ENCODE measurements at regions not wholly inside any gene's neighbourhood (a gene's known extent, or its start where the extent isn't known, plus 50 kb on each side); places are given as distances from the start of the nearest gene placed in this dataset.

GRCh38 chr13:30061217-30061616 is 210.8 kb upstream of the UBL3 start:
- H3K9ac ChIP-seq: no peak overlapping the region
- no peaks in the 10 kb centered on the region; the same call in 1 of the 2 replicates for H3K27me3 ChIP-seq (ENCODE audit: insufficient read depth)
- no peaks in the 10 kb centered on the region for H3K79me2 ChIP-seq (ENCODE audit: insufficient read depth)
- no peaks in the 10 kb centered on the region for H3K36me3 ChIP-seq (replicated peaks in 1 of 2; ENCODE audit: control insufficient read depth in 1 of 2, insufficient read depth in 2 of 2, low read length in 1 of 2)
- H3K4me2 ChIP-seq: no peak overlapping the region
- ChIA-PET POLR2A (no interaction called here), CTCF (interaction anchor here (1.0 to 1.1 kb wide), 2 partner anchors 51 to 162 kb away, joined by 3 to 4 read pairs; no protein-coding TSS in a partner anchor)
- no peaks in the 10 kb centered on the region for H3K4me1 ChIP-seq (ENCODE audit: control insufficient read depth in 1 of 2, insufficient read depth in 2 of 2, low read depth in 1 of 2, low read length in 1 of 2)
- H2AFZ ChIP-seq (ENCODE audit: low read depth): no peak overlapping the region
- no peaks in the 10 kb centered on the region for H3K9me2 ChIP-seq
- TF ChIP-seq CTCF (IDR thresholded peaks at IDR 0.05) (no peak), EZH2phosphoT487 (IDR thresholded peaks at IDR 0.05; ENCODE audit: borderline replicate concordance, low read depth) (no peak), ZBTB33 (IDR thresholded peaks at IDR 0.05; ENCODE audit: borderline replicate concordance, low read depth) (no peak), RCOR1 (IDR thresholded peaks at IDR 0.05; ENCODE audit: low read length) (no peak), PBX3 (IDR thresholded peaks at IDR 0.05) (no peak), SIN3A (IDR thresholded peaks at IDR 0.05; ENCODE audit: borderline replicate concordance, low read depth, low read length) (no peak), GABPA (IDR thresholded peaks at IDR 0.05; ENCODE audit: low read depth) (no peak), RFX5 (IDR thresholded peaks at IDR 0.05; ENCODE audit: low read length) (no peak), MEF2A (IDR thresholded peaks at IDR 0.05; ENCODE audit: borderline replicate concordance, low read depth) (no peak)
- H3F3A ChIP-seq (replicated peaks; ENCODE audit: insufficient read depth): no peaks in the 10 kb centered on the region
- H3K27ac ChIP-seq (ENCODE audit: low read depth in 2 of 2, low read length in 1 of 2): no peak overlapping the region
- 57% methylated on average over 4 of the region's 4 CpGs for WGBS (ENCODE audit: low lambda C conversion rate)
- DNase-seq: no peak
- no peak overlapping the region for H3K4me3 ChIP-seq (ENCODE audit: low read depth in 2 of 2, low read length in 1 of 2)
- H3K9me3 ChIP-seq: no peaks in the 10 kb centered on the region
- H4K20me1 ChIP-seq (ENCODE audit: insufficient read depth): no peaks in the 10 kb centered on the region

- H3K9me3 ChIP-seq: no peaks in the 10 kb centered on the region
- H3K27ac ChIP-seq (ENCODE audit: low read depth in 2 of 2, low read length in 1 of 2): no peak overlapping the region
- no peak overlapping the region for H3K4me3 ChIP-seq (ENCODE audit: low read depth in 2 of 2, low read length in 1 of 2)
- WGBS (ENCODE audit: low lambda C conversion rate): 32% methylated on average over 3 of the region's 3 CpGs
- H3K4me2 ChIP-seq: no peak overlapping the region
- no peaks in the 10 kb centered on the region; the same call in 1 of the 2 replicates for H3K27me3 ChIP-seq (ENCODE audit: insufficient read depth)
- no peak overlapping the region for H3K9ac ChIP-seq
- H3K36me3 ChIP-seq (replicated peaks in 1 of 2; ENCODE audit: control insufficient read depth in 1 of 2, insufficient read depth in 2 of 2, low read length in 1 of 2): no peaks in the 10 kb centered on the region
- POLR2A ChIA-PET: no interaction called here
- no peaks in the 10 kb centered on the region for H3F3A ChIP-seq (replicated peaks; ENCODE audit: insufficient read depth)
- no peaks in the 10 kb centered on the region for H3K9me2 ChIP-seq
- CTCF ChIA-PET: interaction anchor here (1.6 kb wide), 1 partner anchor 54 kb away, joined by 6 read pairs; no protein-coding TSS in a partner anchor
- H3K4me1 ChIP-seq (ENCODE audit: control insufficient read depth in 1 of 2, insufficient read depth in 2 of 2, low read depth in 1 of 2, low read length in 1 of 2): no peaks in the 10 kb centered on the region
- DNase-seq: no peak
- H2AFZ ChIP-seq (ENCODE audit: low read depth): no peak overlapping the region
- H3K79me2 ChIP-seq (ENCODE audit: insufficient read depth): no peaks in the 10 kb centered on the region
- H4K20me1 ChIP-seq (ENCODE audit: insufficient read depth): no peaks in the 10 kb centered on the region
- TF ChIP-seq RCOR1 (IDR thresholded peaks at IDR 0.05; ENCODE audit: low read length) (no peak), JUND (IDR thresholded peaks at IDR 0.05) (no peak), REST (IDR thresholded peaks at IDR 0.05; ENCODE audit: low read depth, low read length) (no peak), CTCF (IDR thresholded peaks at IDR 0.05) (no peak), GATA2 (CRISPR knock-in tag; IDR thresholded peaks at IDR 0.05) (no peak), PBX3 (IDR thresholded peaks at IDR 0.05) (no peak), MXI1 (IDR thresholded peaks at IDR 0.05; ENCODE audit: low read depth, low read length) (no peak), ELF1 (IDR thresholded peaks at IDR 0.05) (no peak), TAF1 (IDR thresholded peaks at IDR 0.05; ENCODE audit: borderline replicate concordance, low read depth, low read length) (no peak)
Observed at GRCh38 chr13:30058429-30058828, 208.0 kb upstream of the UBL3 start.

All from SK-N-SH (cell line).